NCI-H526 (cell line): ENCODE measurements at regions not wholly inside any gene's neighbourhood (a gene's known extent, or its start where the extent isn't known, plus 50 kb on each side); places are given as distances from the start of the nearest gene placed in this dataset.
A peak's percentile ranks its signal among the peaks of the same experiment; 100 is the strongest.

Source experiments
- DNase-seq, 2 experiments: peaks; one replicate each; lab custom pipeline; 2025; lab: John Stamatoyannopoulos, UW

- DNase-seq = no peak
Measured at GRCh38 chr1:93815366-93816110, 63.5 kb downstream of the DNTTIP2 start.

DNA sequence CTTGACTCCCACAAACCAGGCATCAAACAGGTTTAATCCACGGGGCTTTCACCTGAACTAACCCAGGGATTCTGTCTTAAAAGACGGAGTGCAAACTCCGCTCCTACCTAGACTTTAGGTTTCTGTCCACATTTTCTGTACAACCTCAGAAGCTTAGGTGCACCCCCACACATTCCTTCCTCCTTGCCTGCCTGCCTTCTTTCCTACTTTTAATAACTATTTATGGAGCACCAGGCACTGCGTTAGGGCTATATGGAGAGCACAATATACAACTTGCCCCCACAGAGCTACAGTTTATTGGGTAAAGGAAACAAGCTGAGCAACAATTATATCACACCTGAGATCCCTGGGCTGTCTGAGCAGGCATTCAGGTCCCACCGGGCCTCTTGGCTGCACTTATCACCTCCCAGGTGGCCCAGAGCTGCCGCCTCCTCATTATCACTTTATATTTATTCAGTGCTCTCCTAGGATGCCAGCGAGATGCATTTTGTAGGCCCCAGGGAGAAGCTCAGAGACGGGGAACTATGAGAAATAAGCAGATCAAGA is 64.1 kb downstream of the DNTTIP2 start:
- DNase-seq = no peak

GRCh38 chr1:93814059-93814794 is 64.8 kb downstream of the DNTTIP2 start:
- peak; percentile 59 to 77 for DNase-seq

DNA sequence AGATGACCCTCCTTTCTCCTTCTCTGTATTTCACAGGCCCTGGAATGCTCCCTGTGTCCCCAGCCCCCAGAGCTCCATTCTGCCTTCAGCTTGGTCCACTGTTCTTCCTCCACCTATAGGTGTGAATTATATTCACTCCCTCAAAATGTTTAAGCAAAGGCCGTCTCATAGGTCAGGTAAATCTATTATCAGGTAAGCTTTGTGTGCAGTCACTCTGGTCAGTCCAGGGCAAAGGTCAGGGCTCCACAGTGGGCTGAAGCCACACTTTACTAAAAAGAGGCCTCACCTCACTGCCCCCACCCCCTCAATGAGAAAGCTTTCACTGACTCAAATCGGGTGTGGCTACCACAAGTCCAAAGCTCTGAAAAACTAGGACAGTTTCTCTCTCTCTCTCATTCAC is 65.9 kb downstream of the DNTTIP2 start:
- DNase-seq = no peak

- DNase-seq = no peak
Measured at GRCh38 chr1:93811326-93812065, 67.5 kb downstream of the DNTTIP2 start.

DNA sequence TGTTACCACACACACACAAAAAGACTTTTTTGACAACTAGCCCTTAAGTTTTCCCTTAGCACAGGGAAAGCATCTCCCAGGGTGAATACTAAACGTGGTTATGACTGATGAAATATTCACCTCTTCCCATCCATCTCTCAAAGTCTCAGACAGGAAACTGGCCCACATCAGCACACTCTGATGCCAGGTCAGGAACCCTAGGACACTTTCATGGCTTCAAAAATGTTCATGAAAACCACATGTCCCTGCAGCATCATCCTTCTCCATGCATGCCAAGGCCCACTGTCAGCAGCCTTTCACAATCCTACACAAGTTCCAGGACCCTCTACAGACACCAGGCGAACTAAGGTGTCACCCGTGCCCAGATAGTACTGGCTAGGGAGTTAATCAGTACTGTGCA is 68.7 kb downstream of the DNTTIP2 start:
- no peak for DNase-seq

- no peak for DNase-seq
Measured at GRCh38 chr1:93808871-93809270, 70.1 kb downstream of the DNTTIP2 start.

- DNase-seq = no peak
Measured at GRCh38 chr1:93807311-93807930, 71.6 kb downstream of the DNTTIP2 start.

- no peak for DNase-seq
Measured at GRCh38 chr1:93805027-93805610, 73.9 kb downstream of the DNTTIP2 start.

GRCh38 chr1:93804412-93804811 is 74.6 kb downstream of the DNTTIP2 start:
- no peak for DNase-seq

GRCh38 chr1:93801471-93801870 is 77.5 kb downstream of the DNTTIP2 start:
- no peak for DNase-seq

DNA sequence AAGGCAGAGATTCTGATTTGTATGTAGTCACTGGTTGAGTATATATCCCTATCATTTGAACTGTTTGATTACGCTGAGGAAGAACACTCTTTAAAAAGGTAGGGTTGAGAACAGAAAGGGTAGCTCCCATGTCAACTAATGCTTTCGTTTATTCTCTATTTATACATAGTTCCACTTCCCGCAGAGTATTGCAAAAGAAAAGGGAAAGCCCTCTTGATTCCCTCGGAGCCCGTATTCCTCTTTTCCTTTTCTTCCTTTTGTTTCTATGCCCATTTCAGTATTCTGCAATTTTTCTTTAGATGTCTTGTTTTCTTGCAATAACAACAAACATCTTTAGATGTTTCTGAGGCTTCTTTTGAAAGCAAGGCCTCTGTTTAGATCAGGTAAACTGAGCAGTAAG is 78.2 kb downstream of the DNTTIP2 start:
- DNase-seq = no peak

DNA sequence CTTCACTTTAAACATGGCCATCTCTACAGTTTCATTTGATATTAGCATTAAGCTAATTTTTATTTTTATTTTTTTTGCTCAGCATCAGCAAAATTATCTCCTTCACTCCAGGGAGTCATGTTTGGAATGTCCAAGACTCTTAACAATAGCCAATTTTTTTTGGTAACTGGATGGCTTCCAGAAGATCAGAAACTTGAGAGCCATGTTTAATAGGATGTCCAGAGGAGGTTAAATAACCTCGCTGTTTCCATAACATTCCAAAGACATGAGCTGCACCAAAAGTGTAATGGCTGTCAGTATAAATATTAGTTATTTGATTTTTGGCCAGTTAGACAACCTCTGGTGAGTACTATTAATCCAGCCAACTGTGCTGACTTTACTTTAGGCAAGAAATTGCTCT is 80.7 kb downstream of the DNTTIP2 start:
- DNase-seq = no peak

- DNase-seq = no peak
Measured at GRCh38 chr1:93784538-93784937, 94.5 kb downstream of the DNTTIP2 start.

DNA sequence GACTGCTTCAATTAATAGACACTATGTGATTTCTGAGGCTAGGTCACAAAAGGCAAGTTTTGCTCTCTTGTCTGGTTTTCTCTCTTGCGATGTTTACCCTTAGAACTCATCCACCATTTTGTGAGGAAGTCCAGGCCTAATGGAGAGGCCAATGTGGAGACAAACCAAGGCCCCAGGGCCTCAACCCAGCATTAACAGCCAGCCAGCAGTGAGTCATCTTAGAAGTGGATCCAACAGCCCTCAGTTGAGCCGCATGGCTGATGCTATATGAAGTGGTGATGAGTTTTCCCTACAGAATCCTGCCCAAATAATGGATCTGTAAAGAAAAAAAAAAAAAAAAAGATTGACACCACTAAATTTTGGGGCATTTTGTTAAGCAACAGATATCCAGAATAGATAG is 95.1 kb downstream of the DNTTIP2 start:
- DNase-seq = no peak

DNA sequence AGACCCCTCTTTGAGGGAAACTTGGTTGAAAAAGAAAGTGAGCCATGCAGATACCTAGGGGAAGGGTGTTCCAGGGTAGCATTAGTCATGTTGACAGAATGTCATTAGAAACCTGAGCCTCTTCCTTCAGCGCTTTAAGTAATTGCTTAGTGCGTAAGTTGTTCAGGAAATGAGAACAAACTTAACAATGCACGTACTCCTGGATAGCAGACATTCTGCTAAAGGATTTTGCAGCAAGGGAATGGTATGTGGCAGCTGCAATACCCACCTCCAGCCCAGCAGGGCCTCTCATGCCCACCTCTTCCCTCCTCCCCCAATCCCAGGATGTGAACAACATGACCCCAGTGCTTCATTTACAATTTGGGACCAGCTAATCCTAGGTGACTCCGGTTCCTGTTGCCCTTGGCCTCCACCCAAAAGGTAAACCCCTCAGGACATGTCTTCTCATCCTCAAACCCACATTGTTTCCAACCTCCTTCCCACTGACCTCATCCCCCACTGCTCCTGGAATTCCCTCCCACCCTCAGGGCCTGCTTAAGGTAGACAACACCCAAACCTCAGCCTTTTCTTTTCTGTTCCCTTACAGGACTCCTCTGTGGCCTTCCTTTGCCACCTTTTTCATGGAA is 98.0 kb upstream of the BCAR3 start:
- DNase-seq = no peak

- no peak for DNase-seq
Measured at GRCh38 chr1:93778457-93778856, 96.8 kb upstream of the BCAR3 start.

DNA sequence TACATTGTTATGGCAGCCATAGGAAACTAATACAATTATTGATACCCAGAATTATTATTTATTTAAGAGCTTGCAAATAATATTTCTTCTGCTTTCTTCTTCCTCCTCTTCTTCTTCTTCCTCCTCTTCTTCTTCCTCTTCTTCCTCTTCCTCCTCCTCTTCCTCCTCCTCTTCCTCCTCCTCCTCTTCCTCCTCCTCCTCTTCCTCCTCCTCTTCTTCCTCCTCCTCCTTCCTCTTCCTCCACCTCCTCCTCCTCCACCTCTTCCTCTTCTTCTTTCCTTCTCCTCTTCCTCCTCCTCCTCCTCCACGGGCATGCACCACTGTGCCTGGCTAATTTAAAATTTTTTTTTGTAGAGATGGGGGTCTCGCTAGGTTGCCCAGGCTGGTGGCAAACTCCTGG is 95.6 kb upstream of the BCAR3 start:
- no peak for DNase-seq

- no peak for DNase-seq
Measured at GRCh38 chr1:93776728-93777127, 95.1 kb upstream of the BCAR3 start.

GRCh38 chr1:93775224-93775623 is 93.6 kb upstream of the BCAR3 start:
- no peak for DNase-seq

DNA sequence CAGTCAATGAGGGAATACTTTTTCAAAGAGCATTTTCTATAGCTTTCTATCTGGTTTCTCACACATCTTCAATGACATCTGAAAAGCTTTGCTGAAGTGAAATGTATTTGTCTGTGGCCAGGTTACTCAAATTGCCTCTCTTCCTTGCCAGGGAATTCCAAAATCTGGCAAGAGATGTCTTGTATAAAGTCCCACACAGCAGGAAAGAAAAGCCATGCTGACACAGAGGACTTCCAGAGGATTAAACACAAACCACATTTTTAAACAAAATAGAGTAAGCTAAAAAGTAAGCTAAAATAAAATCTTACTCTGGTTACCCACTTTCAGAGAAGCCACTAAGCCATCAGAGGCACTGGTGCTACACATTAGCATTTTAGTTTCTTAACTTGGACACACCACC is 93.1 kb upstream of the BCAR3 start:
- DNase-seq = no peak
